GM19463 (cell line): ENCODE measurements at regions not wholly inside any gene's neighbourhood (a gene's known extent, or its start where the extent isn't known, plus 50 kb on each side); places are given as distances from the start of the nearest gene placed in this dataset.

Source experiments
- ATAC-seq: cut with Tn5 transposase; IDR thresholded peaks from one replicate; pipeline ENCODE4 v1.9.1; 2021; ENCODE audit warnings: mild to moderate bottlenecking, moderate library complexity; ENCODE audit not compliant: unreplicated experiment

- ATAC-seq, result no peak
Measured at GRCh38 chr13:109602356-109602755, 184.0 kb downstream of the IRS2 start.

GRCh38 chr13:109599901-109600657, 186.3 kb downstream of the IRS2 start:
- ATAC-seq, result no peak

- no peak for ATAC-seq
Measured at GRCh38 chr13:109595471-109595870, 190.9 kb downstream of the IRS2 start.

DNA sequence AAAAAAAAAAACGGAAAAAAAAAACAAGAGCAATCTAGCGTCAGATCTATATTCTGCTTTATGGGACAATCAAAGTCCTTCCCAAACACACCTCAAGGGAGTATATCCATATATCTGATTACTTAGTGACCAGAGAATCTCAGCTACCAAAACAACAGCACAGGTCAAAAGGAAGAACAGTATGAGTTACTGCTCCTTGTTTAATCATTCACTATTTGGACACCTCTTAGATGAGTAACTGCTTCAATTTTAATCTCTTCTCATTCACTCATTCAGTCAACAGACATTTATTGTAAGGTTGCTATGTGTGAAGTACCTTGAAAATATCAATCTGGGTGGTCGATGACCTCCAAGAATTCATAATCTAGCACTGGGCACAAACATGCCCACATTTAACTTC, 193.2 kb downstream of the IRS2 start:
- no peak for ATAC-seq

DNA sequence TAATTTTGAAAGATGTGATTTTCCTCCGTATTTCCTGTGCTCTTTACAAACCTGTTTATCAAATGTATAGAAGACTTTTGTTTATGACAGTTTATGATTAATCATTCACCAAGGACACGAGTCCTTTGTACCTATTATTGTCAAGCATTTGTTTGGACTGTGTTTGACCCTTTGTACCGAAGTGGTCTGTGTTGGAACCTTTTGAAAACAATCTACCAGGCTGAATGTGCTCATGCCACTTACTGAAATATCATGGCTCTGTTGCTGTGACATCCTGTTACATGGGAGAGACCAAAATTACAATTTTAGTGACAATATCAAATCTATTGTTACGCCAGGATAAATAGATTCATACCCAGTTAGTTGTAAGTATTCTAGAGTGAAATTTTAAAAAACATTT, 193.6 kb downstream of the IRS2 start:
- ATAC-seq, result no peak

- no peak for ATAC-seq
Measured at GRCh38 chr13:109587689-109588088, 198.7 kb downstream of the IRS2 start.

DNA sequence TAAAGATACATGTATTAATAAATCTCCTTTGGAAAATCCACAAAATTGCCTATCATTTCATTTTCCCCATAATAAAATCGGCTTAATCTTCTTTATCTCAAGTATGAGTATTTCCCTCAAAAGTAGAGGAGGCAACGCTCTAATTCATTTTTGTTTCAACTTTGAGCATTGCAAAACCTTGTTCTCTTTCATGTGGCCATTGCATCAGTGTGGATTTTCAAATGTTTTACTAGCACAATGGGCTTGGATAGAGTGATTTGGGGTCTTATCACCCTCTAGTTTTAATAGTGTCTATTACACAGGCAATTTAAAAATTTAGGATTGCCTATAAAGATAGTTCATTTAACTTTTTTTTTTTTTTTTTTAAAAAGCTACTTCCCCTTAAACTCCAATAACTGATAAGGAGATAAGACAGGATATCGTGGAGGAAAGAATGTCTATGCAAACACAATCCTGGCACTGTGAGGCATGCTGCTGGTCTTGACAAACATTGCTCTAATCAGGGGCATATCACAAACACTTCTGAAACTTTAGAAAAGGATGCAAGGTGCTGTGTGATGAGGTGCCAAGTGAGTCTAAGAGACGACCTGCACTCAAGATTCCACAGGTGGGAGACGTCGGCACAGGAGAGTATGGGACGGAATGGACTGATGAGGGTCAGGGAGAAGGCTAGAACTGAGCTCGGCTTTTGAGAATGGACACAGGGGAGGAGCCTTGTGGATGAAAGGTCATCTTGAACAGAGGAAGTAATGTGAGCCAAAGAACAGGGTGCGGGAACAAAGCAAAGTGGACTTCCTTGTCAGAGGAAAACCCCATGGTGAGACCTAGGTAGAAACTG, 199.7 kb downstream of the IRS2 start:
- no peak for ATAC-seq

GRCh38 chr13:109584844-109585361, 201.5 kb downstream of the IRS2 start:
- no peak for ATAC-seq

- ATAC-seq, result no peak
Measured at GRCh38 chr13:109577191-109577700, 209.1 kb downstream of the IRS2 start.

- ATAC-seq, result no peak
Measured at GRCh38 chr13:109576331-109576813, 210.0 kb downstream of the IRS2 start.

DNA sequence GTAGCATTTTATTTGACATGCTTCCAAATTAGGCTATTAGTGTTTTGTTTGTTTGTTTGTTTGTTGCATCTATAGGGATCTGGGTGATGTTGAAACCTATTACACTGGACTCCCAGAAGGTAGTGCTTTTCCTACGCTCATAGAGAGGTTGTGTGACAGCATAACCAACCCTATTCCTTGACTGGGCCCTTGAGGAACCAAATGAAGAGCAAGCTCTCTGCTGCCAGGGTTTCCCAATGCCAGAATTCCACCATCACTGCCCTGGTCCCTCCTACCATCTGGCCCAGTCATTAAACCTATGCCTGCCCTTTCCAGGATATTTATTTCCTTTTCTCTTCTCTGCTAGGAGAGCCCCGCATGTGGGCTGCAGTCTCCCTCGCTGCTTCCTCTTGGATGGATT, 210.6 kb downstream of the IRS2 start:
- ATAC-seq, result no peak

DNA sequence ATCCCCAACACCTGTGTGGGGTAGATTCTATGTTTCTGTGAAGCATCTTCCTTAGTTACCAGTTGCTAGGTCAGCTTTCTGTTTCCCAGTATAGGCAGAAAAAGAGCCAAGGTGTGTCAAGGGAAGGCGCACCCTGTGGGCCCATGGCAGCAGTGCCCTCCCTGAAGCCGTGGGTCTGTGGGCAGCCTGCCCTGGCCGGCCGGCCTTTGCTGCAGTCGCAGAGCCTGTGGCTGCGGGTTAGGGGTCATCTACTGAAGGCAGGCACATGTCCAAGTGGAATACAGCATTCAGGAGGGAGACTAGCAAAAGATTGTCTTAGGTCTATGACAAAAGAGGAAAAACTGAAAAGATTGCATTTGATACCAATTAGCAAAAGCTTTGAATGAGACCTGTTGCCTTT, 214.0 kb downstream of the IRS2 start:
- ATAC-seq, result no peak

GRCh38 chr13:109569958-109570711, 216.2 kb downstream of the IRS2 start:
- ATAC-seq, result peak; percentile 94

- ATAC-seq, result no peak
Measured at GRCh38 chr13:109568339-109568818, 218.0 kb downstream of the IRS2 start.

DNA sequence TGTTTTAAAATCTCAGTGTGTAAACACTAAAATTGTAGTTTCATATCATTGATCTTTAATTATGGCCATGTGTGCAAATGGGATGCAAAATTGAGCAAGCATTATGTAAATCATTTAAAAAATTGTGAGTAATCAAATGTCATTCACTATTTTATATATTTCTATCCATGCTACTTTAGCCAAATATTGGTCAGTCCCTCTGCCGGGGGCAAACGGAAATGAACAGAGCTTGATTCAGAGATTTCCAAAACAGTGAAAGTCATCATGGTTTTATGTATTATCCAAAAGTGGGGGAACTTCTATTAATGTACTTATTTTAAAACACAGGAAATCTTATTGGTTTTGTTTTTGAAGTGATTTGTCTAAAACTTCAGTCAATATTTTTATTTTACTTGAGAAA, 219.1 kb downstream of the IRS2 start:
- no peak for ATAC-seq

DNA sequence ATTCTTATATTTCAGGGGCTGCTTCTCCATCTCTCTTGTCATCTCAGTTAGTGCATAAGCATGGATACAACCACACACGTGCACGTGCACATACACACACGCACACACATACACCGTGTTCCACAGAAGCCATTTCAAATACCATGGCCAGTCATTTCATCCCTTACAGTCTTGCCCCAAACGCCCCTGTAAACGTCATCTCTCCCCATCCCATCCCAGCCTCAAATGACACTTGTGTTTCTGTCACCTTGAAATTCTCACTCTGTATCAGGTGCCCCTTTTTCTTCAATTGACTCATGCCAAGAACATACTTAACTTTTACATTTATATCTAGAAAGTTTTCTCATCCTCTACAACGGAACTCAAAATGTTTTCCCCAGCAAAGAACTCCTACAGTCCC, 220.5 kb downstream of the IRS2 start:
- ATAC-seq, result no peak

GRCh38 chr13:109548374-109548773, 238.0 kb downstream of the IRS2 start:
- peak; percentile 60 for ATAC-seq

- peak; percentile 84 for ATAC-seq
Measured at GRCh38 chr13:109547942-109548341, 238.4 kb downstream of the IRS2 start.

DNA sequence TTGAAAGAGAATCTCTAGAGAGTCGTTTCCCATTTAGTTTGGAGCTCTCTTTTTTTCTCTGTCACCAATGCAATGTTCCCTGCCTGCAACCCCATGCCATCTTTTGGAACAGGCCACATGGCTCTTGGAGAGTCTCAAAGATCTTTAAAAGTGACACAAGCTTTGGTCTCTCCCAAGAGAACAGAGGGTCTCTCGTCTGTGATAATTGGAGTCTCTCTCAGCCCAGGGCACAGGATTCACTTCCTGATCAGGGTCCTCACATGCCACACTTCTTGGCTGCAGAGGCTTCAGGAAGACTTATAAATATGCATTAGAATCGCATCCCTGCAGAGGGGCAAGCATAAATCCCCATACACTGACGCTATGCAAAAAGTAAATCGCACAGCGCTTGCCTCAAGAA, 240.5 kb downstream of the IRS2 start:
- no peak for ATAC-seq

DNA sequence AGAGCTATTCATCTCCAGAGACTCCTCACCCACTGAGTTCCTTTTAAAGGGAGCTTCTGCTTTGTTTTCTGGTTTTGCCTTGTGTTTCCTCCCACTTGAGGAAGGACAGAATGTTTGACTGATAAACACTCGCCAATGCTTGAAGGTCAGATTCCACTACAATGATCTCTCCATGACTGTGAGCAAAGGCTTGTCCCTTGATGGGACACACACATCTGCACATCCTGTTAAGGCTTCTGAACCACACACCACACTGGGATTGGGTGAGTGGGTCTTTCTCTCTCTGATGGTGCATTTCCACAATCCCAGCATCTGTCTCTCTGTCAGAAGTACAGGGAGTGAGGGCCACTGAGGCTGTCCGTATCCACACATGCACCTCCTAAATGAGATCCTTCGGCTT, 245.3 kb downstream of the IRS2 start:
- no peak for ATAC-seq

DNA sequence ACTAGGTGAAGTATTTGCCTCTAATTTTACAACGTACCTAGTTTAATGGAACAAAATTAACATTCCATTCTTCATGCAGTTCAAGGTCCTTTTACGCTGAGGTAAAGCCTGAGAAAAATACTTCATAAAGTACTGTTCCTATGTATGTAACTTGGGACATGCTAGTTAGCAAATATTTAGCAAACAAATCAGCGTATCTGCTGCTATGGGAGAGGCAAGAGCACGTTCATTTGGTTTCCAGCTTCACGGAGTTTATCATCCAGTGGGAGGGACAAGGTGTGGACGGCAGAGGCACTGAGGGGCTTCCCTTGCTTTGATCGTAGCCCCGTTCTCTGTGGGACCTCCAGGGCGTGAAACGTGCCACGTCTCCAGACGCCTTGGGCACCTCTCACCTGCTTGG, 248.8 kb downstream of the IRS2 start:
- ATAC-seq, result no peak
